ENCODE measurements at regions not wholly inside any gene's neighbourhood (a gene's known extent, or its start where the extent isn't known, plus 50 kb on each side); places are given as distances from the start of the nearest gene placed in this dataset.
"Not testable (repeated sequence)": the region's sequence is repeated elsewhere in the genome, so short reads cannot be mapped to it uniquely, and the experiment has no call there.

DNA sequence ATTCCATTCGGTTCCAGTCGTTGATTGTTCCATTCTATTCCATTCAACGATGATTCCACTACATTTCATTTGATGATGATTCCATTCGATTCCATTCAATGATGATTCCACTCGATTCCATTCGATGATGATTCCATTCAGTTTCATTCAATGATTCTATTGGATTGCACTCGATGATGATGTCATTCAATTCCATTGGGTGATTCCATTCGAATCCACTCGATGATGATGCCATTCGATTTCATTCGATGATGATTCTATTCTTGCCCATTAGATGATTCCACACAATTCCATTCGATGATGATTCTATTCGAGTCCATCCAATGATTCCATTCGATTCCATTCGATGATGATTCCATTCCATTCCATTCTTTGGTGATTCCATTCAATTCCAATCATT is 1283.7 kb downstream of the TP53TG3F start:
- H3F3A ChIP-seq (ENCODE audit: low read depth), result no peaks in the 10 kb centered on the region
- TF ChIP-seq EZH2 (IDR thresholded peaks at IDR 0.05), result no peak
- TF ChIP-seq EZH2phosphoT487 (IDR thresholded peaks at IDR 0.05), result no peak
- TF ChIP-seq CTCF (IDR thresholded peaks at IDR 0.05), result no peak
- no peak overlapping the region for H3K4me3 Mint-ChIP-seq
- H3K36me3 ChIP-seq, result no peaks in the 10 kb centered on the region
- no peak overlapping the region for H3K4me3 ChIP-seq
- H3K79me2 ChIP-seq (ENCODE audit: low read depth), result no peaks in the 10 kb centered on the region
- H3K27ac ChIP-seq, result no peak overlapping the region
- no peaks in the 10 kb centered on the region for H3K27me3 ChIP-seq
- H3K27me3 Mint-ChIP-seq (ENCODE audit: insufficient read depth, low read depth), result no peaks in the 10 kb centered on the region
- no peak overlapping the region for H3K27ac Mint-ChIP-seq
- H4K20me1 ChIP-seq (ENCODE audit: low read depth), result no peaks in the 10 kb centered on the region
- no peak overlapping the region for H2AFZ ChIP-seq (replicated peaks)
- no peak overlapping the region for H3K4me2 ChIP-seq
- H3K4me1 Mint-ChIP-seq, result no peaks in the 10 kb centered on the region
- peaks cover 11% of the 10 kb centered on the region for H3K9me3 Mint-ChIP-seq
- no peak overlapping the region for H3K9ac ChIP-seq
- peaks cover 34% of the 10 kb centered on the region for H3K9me3 ChIP-seq (ENCODE audit: low read depth)
- no peaks in the 10 kb centered on the region for H3K36me3 Mint-ChIP-seq
- DNase-seq (ENCODE audit: low spot score), result no peak
- H3K4me1 ChIP-seq, result no peaks in the 10 kb centered on the region

DNA sequence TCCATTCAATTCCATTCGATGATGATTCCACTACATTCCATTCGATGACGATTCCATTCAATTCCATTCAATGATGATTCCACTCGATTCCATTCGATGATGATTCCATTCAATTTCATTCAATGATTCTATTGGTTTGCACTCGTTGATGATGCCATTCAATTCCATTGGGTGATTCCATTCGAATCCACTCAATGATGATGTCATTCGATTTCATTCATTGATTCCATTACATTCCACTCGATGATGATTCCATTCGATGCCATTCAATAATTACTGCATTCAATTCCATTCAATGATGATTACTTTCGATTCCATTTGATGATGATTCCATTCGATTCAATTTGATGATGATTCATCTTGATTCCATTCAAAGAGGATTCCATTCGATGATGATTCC is 1299.4 kb downstream of the TP53TG3F start:
- Histone ChIP-seq H3K27ac (no peak overlapping the region), H3K9me3 (ENCODE audit: low read depth) (peaks cover 78% of the 10 kb centered on the region), H3K27me3 (no peaks in the 10 kb centered on the region), H3K4me3 (no peak overlapping the region), H3K36me3 (no peaks in the 10 kb centered on the region), H3K9ac (no peak overlapping the region), H4K20me1 (ENCODE audit: low read depth) (no peaks in the 10 kb centered on the region), H3F3A (ENCODE audit: low read depth) (no peaks in the 10 kb centered on the region), H2AFZ (replicated peaks) (no peak overlapping the region), H3K79me2 (ENCODE audit: low read depth) (no peaks in the 10 kb centered on the region), H3K4me1 (no peaks in the 10 kb centered on the region), H3K4me2 (no peak overlapping the region)
- H3K27me3 Mint-ChIP-seq (ENCODE audit: insufficient read depth, low read depth), result no peaks in the 10 kb centered on the region
- TF ChIP-seq EZH2phosphoT487 (IDR thresholded peaks at IDR 0.05) (no peak), EZH2 (IDR thresholded peaks at IDR 0.05) (no peak), CTCF (IDR thresholded peaks at IDR 0.05) (no peak)
- H3K36me3 Mint-ChIP-seq, result no peaks in the 10 kb centered on the region
- H3K9me3 Mint-ChIP-seq, result peaks cover 77% of the 10 kb centered on the region
- no peak overlapping the region for H3K4me3 Mint-ChIP-seq
- no peak for DNase-seq (ENCODE audit: low spot score)
- H3K4me1 Mint-ChIP-seq, result no peaks in the 10 kb centered on the region
- no peak overlapping the region for H3K27ac Mint-ChIP-seq

- H3K4me1 ChIP-seq; H3K4me1 Mint-ChIP-seq; H3K36me3 Mint-ChIP-seq; H3K27ac Mint-ChIP-seq; H2AFZ ChIP-seq (replicated peaks); DNase-seq (ENCODE audit: low spot score); H3K4me3 Mint-ChIP-seq; H3K4me2 ChIP-seq; H3F3A ChIP-seq (ENCODE audit: low read depth); H3K27ac ChIP-seq; H3K27me3 Mint-ChIP-seq (ENCODE audit: insufficient read depth, low read depth); H3K27me3 ChIP-seq; H4K20me1 ChIP-seq (ENCODE audit: low read depth); H3K9ac ChIP-seq; H3K79me2 ChIP-seq (ENCODE audit: low read depth); H3K4me3 ChIP-seq; H3K36me3 ChIP-seq: not testable (repeated sequence)
- H3K9me3 Mint-ChIP-seq, result peaks cover 23% of the 10 kb centered on the region
- H3K9me3 ChIP-seq (ENCODE audit: low read depth), result peaks cover 12% of the 10 kb centered on the region
Observed at GRCh38 chr16:34791835-34792234, 1332.4 kb downstream of the TP53TG3F start.

- Mint-ChIP-seq H3K4me3 (no peak overlapping the region), H3K27ac (no peak overlapping the region), H3K4me1 (no peaks in the 10 kb centered on the region), H3K36me3 (no peaks in the 10 kb centered on the region), H3K9me3 (peaks cover 25% of the 10 kb centered on the region), H3K27me3 (ENCODE audit: insufficient read depth, low read depth) (no peaks in the 10 kb centered on the region)
- DNase-seq (ENCODE audit: low spot score), result no peak
- no peaks in the 10 kb centered on the region for H3K36me3 ChIP-seq
- H3F3A ChIP-seq (ENCODE audit: low read depth), result no peaks in the 10 kb centered on the region
- peaks cover 3% of the 10 kb centered on the region for H3K9me3 ChIP-seq (ENCODE audit: low read depth)
- H3K27ac ChIP-seq, result no peak overlapping the region
- no peaks in the 10 kb centered on the region for H4K20me1 ChIP-seq (ENCODE audit: low read depth)
- no peak overlapping the region for H3K4me2 ChIP-seq
- no peak overlapping the region for H3K9ac ChIP-seq
- TF ChIP-seq CTCF (IDR thresholded peaks at IDR 0.05) (no peak), EZH2phosphoT487 (IDR thresholded peaks at IDR 0.05) (no peak), EZH2 (IDR thresholded peaks at IDR 0.05) (no peak)
- no peaks in the 10 kb centered on the region for H3K4me1 ChIP-seq
- no peaks in the 10 kb centered on the region for H3K79me2 ChIP-seq (ENCODE audit: low read depth)
- H2AFZ ChIP-seq (replicated peaks), result no peak overlapping the region
- H3K4me3 ChIP-seq, result no peak overlapping the region
- H3K27me3 ChIP-seq, result no peaks in the 10 kb centered on the region
Observed at GRCh38 chr16:34801875-34802274, 1342.5 kb downstream of the TP53TG3F start.
